ENCODE measurements at regions not wholly inside any gene's neighbourhood (a gene's known extent, or its start where the extent isn't known, plus 50 kb on each side); places are given as distances from the start of the nearest gene placed in this dataset.

DNA sequence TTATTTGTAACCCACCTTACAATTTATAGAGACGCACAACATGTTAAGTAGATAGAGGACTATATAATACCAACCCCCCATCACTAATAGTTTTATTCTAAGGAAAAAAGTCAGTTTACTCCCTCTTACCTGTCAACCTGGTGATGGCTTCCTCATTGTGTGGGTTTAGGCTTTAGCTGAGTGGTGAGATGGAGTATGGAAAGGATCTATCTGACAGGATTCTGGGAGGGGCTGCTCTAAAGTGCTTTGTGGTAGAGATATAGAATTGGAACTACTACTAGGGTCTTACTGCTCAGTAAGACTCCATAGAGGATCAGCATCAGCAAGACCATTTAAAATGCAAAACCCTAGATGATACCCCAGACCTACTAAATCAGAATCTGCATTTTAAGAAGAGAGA, 82.1 kb upstream of the IFNE start:
- DNase-seq (ENCODE audit: low read depth in 3 of 3), result no peak

- DNase-seq (ENCODE audit: low read depth in 3 of 3), result no peak
These were observed 83.0 kb upstream of the IFNE start for GRCh38 chr9:21565155-21565554.

GRCh38 chr9:21567926-21568325, 85.8 kb upstream of the IFNE start:
- DNase-seq (ENCODE audit: low read depth in 3 of 3), result no peak

DNA sequence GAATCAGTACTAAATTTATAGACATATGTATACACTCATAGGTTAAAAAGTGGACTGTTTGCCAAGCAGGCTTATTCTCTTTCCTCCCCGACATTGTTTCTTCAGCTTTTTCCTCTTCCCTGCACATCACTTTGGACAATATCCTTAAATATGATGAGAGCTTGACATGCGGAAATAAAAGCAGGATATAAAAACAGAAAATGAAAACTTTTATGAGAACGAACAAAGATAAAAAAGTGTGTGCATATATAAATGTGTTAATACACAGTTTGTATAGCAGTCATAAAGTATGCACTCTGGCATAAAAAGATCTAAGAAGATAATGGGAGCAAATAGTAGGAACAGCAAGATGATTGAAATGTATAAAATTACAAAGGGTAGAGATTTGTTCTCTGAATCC, 86.4 kb upstream of the IFNE start:
- DNase-seq (ENCODE audit: low read depth in 3 of 3), result no peak

DNA sequence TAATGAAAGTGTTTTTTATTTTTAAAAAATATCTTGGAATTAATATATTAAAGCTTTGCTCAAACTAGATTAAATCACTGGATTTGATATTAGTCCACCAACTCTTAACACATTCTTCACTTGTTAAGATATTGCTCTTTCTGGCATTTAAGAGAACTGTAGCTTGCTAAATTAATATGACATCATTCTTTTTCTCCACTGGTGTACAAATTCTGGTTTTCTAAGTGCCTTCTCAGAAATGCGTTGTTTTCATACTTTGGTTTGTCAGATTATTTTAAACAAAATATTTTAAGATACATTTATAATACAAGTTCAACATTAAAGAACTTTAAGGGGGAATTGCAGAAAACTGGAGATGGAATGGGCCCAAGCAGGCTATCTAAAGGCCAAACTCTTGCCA, 87.6 kb upstream of the IFNE start:
- DNase-seq (ENCODE audit: low read depth in 3 of 3), result no peak

GRCh38 chr9:21570643-21571275, 88.6 kb upstream of the IFNE start:
- DNase-seq (ENCODE audit: low read depth in 3 of 3), result no peak

GRCh38 chr9:21574261-21574660, 92.1 kb upstream of the IFNE start:
- DNase-seq (ENCODE audit: low read depth in 3 of 3), result no peak

- no peak for DNase-seq (ENCODE audit: low read depth in 3 of 3)
These were observed 94.4 kb upstream of the IFNE start for GRCh38 chr9:21576331-21577189.

GRCh38 chr9:21579247-21579671, 97.1 kb upstream of the IFNE start:
- no peak for DNase-seq (ENCODE audit: low read depth in 3 of 3)

- DNase-seq (ENCODE audit: low read depth in 3 of 3), result no peak
These were observed 97.6 kb upstream of the IFNE start for GRCh38 chr9:21579743-21580142.

DNA sequence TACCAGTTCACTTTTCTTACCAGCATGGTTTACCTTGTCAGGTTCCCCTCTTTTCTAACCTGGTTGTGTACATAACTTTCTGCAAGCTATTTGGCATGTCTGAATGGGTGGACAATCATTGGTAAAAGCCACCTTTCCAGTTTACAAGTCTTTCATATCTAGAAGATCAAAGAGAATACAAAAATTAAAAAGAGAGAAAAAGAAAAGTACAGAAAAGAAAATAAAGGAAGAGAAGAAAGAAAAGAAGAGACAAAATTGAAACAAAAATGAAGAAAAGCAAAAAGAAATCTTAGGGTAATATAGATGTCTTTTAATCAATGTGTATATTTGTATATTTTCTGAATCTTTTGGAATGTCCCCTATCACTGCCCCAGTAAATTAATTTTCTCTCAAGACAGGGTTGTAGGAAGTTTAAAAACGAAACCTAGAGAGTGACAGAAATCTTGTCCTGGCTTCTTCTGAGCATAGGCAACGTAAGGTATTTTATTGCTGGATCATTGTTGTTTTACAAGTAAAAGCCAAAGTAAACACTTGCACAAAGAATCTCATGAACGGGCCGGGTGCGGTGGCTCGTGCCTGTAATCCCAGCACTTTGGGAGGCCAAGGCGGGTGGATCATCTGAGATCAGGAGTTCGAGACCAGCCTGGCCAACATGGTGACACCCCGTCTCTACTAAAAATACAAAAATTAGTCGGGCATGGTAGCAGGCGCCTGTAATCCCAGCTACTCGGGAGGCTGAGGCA, 98.7 kb upstream of the IFNE start:
- no peak for DNase-seq (ENCODE audit: low read depth in 3 of 3)

DNA sequence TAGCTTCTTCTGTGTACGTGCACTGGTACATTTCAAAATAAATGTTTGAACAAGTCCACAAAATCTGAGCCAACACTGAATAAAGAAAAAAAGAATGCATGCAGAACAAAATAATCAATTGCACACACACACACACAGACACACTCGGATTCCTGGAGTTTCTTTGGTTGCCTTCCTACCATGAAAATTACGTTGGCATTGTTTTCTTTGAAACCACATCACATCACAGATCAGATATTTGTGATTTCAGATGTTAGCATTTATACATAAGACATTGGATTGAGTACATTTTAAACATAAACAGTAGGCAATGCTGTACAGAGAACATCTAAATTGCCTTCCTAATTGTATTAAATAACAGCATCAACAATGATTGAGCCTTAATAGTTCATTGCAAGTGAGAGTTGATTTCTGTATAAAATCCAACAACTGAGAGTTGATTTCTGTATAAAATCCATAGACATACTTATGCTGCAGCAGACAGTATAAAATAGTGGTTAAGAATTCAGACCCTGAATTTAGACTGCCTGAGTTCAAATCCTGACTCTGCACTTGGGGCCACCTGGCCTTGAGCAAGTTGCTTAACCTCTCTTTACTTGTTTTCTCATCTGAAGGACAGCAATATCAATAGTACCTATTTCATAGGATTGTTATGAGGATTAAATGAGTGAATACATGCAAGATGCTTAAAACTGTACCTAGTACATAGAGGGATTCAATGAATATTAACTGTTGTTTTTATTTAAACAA, 101.7 kb upstream of the IFNE start:
- no peak for DNase-seq (ENCODE audit: low read depth in 3 of 3)

- no peak for DNase-seq (ENCODE audit: low read depth in 3 of 3)
These were observed 102.8 kb upstream of the IFNE start for GRCh38 chr9:21584890-21585289.

DNA sequence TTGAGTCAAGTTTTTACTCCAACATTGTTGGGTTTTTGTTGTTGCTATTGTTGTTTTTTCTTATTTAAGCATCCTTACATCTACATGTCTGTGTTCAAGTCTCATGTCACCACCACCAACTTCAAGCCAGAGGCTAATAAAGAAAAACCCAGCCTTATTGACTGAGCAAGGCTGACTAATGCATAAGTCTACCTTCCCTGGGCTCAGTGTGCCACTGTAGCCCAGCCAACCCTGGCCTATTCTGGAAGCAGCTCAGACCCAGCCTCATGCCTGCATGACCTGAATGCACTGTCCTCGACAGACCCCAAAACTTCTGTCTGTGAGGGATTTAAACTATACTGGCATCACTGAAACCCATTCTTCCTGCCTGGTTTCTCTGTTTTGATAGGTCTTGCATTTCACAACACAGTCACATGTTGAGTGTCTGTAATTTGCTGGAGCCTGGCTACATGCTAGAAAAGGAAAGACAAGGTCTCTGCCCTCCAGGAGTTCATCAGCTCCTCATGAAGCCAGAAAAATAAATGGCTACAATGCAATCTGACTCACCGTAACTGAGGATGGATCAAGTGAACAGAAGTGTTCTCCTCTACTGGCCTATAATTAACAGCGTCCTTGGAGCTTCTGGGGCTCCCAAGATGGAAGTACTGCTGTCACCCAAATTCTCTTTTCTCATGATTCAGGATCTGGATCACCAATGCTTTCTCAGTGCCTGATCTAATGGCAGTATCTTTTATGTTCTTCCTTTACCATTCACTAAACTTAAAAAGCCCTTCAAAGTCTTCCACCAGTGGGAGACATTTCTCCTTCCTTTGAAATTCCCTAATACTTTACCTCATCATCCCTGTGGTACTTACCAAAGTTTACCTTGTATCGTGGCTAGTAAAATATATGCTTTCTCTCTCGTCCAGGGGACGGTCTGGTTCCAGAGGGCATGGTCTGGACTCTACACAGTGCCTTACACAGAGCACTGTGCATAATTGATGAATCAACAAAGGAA, 103.9 kb upstream of the IFNE start:
- no peak for DNase-seq (ENCODE audit: low read depth in 3 of 3)

DNA sequence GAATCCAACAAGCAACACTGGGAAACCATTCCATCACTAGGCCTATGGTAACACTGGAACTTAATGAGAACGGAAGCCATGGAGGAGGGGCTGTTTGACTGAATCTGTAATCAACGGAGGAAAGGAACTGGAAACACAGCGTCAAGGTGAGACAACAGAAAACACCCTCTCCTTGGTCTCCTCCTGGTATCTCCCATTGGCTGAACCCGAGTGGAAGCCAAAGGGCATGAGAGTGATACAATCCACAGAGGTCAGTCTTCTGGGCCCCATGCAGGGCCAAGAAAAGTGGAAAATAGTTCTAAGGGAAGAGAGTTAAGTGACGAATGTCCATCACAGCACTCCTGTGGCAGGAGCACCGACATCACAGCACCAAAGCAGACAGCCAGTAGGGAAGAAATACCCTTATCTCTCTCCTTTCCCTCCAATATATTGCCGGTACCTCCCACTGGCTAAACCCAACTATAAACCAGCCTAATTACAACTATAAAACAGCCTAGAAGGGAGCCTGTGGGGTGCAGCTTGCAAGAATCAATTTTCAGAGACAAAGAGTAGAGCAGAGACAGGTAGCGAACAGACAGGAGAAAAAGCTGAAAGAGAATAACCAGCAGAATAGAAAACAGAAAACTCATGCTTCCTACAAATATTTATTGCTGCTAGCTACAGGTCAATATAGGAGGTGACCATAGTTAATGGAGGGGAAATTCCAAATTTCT, 107.4 kb upstream of the IFNE start:
- no peak for DNase-seq (ENCODE audit: low read depth in 3 of 3)

GRCh38 chr9:21590058-21590996, 108.2 kb upstream of the IFNE start:
- no peak for DNase-seq (ENCODE audit: low read depth in 3 of 3)

- DNase-seq (ENCODE audit: low read depth in 3 of 3), result peak; percentile 37 to 56 (median 41)
These were observed 109.3 kb upstream of the IFNE start for GRCh38 chr9:21591221-21592062.

GRCh38 chr9:21592063-21592338, 109.9 kb upstream of the IFNE start:
- no peak for DNase-seq (ENCODE audit: low read depth in 3 of 3)
